ENCODE measurements at regions not wholly inside any gene's neighbourhood (a gene's known extent, or its start where the extent isn't known, plus 50 kb on each side); places are given as distances from the start of the nearest gene placed in this dataset.

DNA sequence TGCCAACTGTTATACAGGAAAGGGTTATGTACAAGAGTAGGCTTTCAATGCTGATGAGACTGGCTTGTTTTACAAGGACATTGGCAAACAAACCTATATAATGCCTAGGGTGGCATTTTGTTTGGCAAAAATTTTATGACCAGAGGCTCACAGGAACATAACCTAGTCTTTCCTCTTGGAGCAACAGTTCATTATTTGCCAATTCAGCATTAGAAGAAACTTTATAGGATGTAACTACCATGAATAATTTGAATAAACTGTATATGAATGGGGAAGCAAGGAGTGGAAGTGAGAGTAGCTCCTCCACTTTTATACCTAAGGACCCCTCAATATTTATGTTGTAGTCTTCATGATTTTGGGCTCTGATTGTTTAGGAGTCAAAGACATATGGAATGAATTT lies 103.9 kb upstream of the WAC start:
- Histone ChIP-seq H3K27me3 (ENCODE audit: control insufficient read depth in 1 of 2, insufficient read depth in 2 of 2, low read length in 2 of 2) (no peaks in the 10 kb centered on the region), H3K4me1 (ENCODE audit: insufficient read depth, low read length) (peaks cover 5% of the 10 kb centered on the region), H3K36me3 (ENCODE audit: insufficient read depth, low read length) (no peaks in the 10 kb centered on the region), H3K9me3 (ENCODE audit: control insufficient read depth in 1 of 2, insufficient read depth in 1 of 2, low read length in 2 of 2) (no peaks in the 10 kb centered on the region), H3K4me3 (ENCODE audit: low read length) (no peak overlapping the region), H3K27ac (ENCODE audit: low read depth in 1 of 2, low read length in 2 of 2) (no peak overlapping the region)
- Mint-ChIP-seq H3K27ac (no peak overlapping the region), H3K4me1 (ENCODE audit: low read depth) (peaks cover 8% of the 10 kb centered on the region), H3K27me3 (peaks cover 4% of the 10 kb centered on the region), H3K4me3 (no peak overlapping the region), H3K9me3 (no peaks in the 10 kb centered on the region), H3K36me3 (ENCODE audit: low read depth) (no peaks in the 10 kb centered on the region)
- CTCF ChIA-PET = no interaction called here
- ATAC-seq (ENCODE audit: poor library complexity) = no peak
- POLR2A ChIA-PET = no interaction called here
- DNase-seq = no peak
- intact Hi-C loops (cut with DNase I, micrococcal nuclease) = loop anchor here in 1 of 2 experiments (10.0 kb wide), 1 partner anchor 876 kb away; no protein-coding TSS in a partner anchor
- TF ChIP-seq, protein P1, sequence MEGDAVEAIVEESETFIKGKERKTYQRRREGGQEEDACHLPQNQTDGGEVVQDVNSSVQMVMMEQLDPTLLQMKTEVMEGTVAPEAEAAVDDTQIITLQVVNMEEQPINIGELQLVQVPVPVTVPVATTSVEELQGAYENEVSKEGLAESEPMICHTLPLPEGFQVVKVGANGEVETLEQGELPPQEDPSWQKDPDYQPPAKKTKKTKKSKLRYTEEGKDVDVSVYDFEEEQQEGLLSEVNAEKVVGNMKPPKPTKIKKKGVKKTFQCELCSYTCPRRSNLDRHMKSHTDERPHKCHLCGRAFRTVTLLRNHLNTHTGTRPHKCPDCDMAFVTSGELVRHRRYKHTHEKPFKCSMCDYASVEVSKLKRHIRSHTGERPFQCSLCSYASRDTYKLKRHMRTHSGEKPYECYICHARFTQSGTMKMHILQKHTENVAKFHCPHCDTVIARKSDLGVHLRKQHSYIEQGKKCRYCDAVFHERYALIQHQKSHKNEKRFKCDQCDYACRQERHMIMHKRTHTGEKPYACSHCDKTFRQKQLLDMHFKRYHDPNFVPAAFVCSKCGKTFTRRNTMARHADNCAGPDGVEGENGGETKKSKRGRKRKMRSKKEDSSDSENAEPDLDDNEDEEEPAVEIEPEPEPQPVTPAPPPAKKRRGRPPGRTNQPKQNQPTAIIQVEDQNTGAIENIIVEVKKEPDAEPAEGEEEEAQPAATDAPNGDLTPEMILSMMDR (IDR thresholded peaks at IDR 0.05) = no peak

- no peak for DNase-seq
- POLR2A ChIA-PET = no interaction called here
- H3K4me3 Mint-ChIP-seq = no peak overlapping the region
- H3K4me1 ChIP-seq (ENCODE audit: insufficient read depth, low read length) = peaks cover 5% of the 10 kb centered on the region
- no peaks in the 10 kb centered on the region for H3K9me3 Mint-ChIP-seq
- no peak for ATAC-seq (ENCODE audit: poor library complexity)
- no peaks in the 10 kb centered on the region for H3K36me3 ChIP-seq (ENCODE audit: insufficient read depth, low read length)
- peaks cover 8% of the 10 kb centered on the region for H3K4me1 Mint-ChIP-seq (ENCODE audit: low read depth)
- no peak overlapping the region for H3K27ac Mint-ChIP-seq
- H3K27ac ChIP-seq (ENCODE audit: low read depth in 1 of 2, low read length in 2 of 2) = no peak overlapping the region
- H3K27me3 Mint-ChIP-seq = peaks cover 4% of the 10 kb centered on the region
- H3K4me3 ChIP-seq (ENCODE audit: low read length) = no peak overlapping the region
- no peaks in the 10 kb centered on the region for H3K27me3 ChIP-seq (ENCODE audit: control insufficient read depth in 1 of 2, insufficient read depth in 2 of 2, low read length in 2 of 2)
- H3K36me3 Mint-ChIP-seq (ENCODE audit: low read depth) = no peaks in the 10 kb centered on the region
- no peaks in the 10 kb centered on the region for H3K9me3 ChIP-seq (ENCODE audit: control insufficient read depth in 1 of 2, insufficient read depth in 1 of 2, low read length in 2 of 2)
- TF ChIP-seq, protein P1 (IDR thresholded peaks at IDR 0.05) = no peak
- intact Hi-C loops (cut with DNase I, micrococcal nuclease) = loop anchor here (5.0 to 10.0 kb wide), 5 partner anchors 113 to 875 kb away; no protein-coding TSS in a partner anchor
- CTCF ChIA-PET = no interaction called here
Measured at GRCh38 chr10:28429573-28430216, 103.2 kb upstream of the WAC start.

DNA sequence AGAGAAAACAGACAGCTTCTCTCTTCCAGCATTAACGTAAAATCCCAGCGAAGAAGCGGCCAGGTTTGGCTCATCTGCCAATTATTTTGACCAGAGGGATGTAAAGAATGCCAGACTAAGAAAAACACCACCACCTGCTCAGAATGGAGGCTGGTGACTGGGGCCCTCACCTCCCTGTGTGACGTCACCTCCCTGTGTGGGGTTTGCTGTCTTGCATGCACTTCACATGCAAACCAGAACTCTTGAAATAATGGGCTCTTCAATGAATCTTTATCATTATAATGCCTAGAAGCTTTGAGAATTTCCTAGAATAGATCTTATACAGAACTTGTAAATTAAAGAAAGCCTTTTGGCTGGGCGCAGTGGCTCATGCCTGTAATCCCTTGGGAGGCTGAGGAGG lies 101.8 kb upstream of the WAC start:
- Mint-ChIP-seq H3K27me3 (peaks cover 4% of the 10 kb centered on the region), H3K27ac (no peak overlapping the region), H3K4me1 (ENCODE audit: low read depth) (peaks cover 8% of the 10 kb centered on the region), H3K4me3 (no peak overlapping the region), H3K9me3 (no peaks in the 10 kb centered on the region), H3K36me3 (ENCODE audit: low read depth) (no peaks in the 10 kb centered on the region)
- intact Hi-C loops (cut with DNase I, micrococcal nuclease) = loop anchor here (5.0 to 10.0 kb wide), 4 partner anchors 111 to 234 kb away; no protein-coding TSS in a partner anchor
- TF ChIP-seq, protein P1 (IDR thresholded peaks at IDR 0.05) = no peak
- no peaks in the 10 kb centered on the region for H3K9me3 ChIP-seq (ENCODE audit: control insufficient read depth in 1 of 2, insufficient read depth in 1 of 2, low read length in 2 of 2)
- no peaks in the 10 kb centered on the region for H3K36me3 ChIP-seq (ENCODE audit: insufficient read depth, low read length)
- ATAC-seq (ENCODE audit: poor library complexity) = no peak
- H3K4me1 ChIP-seq (ENCODE audit: insufficient read depth, low read length) = peaks cover 5% of the 10 kb centered on the region
- no peaks in the 10 kb centered on the region for H3K27me3 ChIP-seq (ENCODE audit: control insufficient read depth in 1 of 2, insufficient read depth in 2 of 2, low read length in 2 of 2)
- POLR2A ChIA-PET = no interaction called here
- H3K4me3 ChIP-seq (ENCODE audit: low read length) = no peak overlapping the region
- no peak overlapping the region for H3K27ac ChIP-seq (ENCODE audit: low read depth in 1 of 2, low read length in 2 of 2)
- CTCF ChIA-PET = interaction anchor here (0.7 kb wide), 1 partner anchor 182 kb away, joined by 3 read pairs; no protein-coding TSS in a partner anchor
- DNase-seq = no peak

All from CD4-positive, alpha-beta T cell (primary cell).